ENCODE measurements at regions not wholly inside any gene's neighbourhood (a gene's known extent, or its start where the extent isn't known, plus 50 kb on each side); places are given as distances from the start of the nearest gene placed in this dataset.
A peak's percentile ranks its signal among the peaks of the same experiment; 100 is the strongest.

DNA sequence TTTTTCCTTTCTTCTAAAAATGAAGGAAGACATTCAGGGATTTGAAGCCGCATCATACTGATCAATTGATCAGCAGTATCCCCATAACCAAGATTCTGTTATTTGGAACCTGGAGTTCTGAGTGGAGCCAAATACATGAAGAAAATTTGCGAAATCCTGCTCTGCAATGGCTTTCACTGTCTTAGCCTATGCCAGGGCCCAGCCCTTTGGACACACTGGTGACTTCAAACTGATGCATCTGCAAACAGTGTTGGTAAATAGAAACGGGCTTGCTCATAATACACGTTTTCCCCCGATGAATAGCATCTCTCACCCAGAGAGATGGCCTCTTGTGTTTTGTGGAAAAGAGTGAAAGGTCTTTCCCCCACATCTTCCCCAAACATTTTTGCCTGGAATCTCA lies 87.6 kb upstream of the TOX3 start:
- no peak for DNase-seq (ENCODE audit: low spot score)
- Histone ChIP-seq H3K9ac (no peak overlapping the region), H3K4me3 (no peak overlapping the region), H3K9me3 (ENCODE audit: low read depth) (peaks cover 4% of the 10 kb centered on the region), H3K4me2 (no peak overlapping the region), H3K4me1 (no peaks in the 10 kb centered on the region), H3K27me3 (no peaks in the 10 kb centered on the region), H3F3A (ENCODE audit: low read depth) (no peaks in the 10 kb centered on the region), H2AFZ (replicated peaks) (no peak overlapping the region), H4K20me1 (ENCODE audit: low read depth) (no peaks in the 10 kb centered on the region), H3K27ac (no peak overlapping the region), H3K36me3 (no peaks in the 10 kb centered on the region), H3K79me2 (ENCODE audit: low read depth) (no peaks in the 10 kb centered on the region)
- Mint-ChIP-seq H3K4me1 (peaks cover 16% of the 10 kb centered on the region), H3K9me3 (peaks cover 8% of the 10 kb centered on the region), H3K4me3 (no peak overlapping the region), H3K27ac (no peak overlapping the region), H3K27me3 (ENCODE audit: insufficient read depth, low read depth) (no peaks in the 10 kb centered on the region), H3K36me3 (peaks cover 4% of the 10 kb centered on the region)
- TF ChIP-seq EZH2 (IDR thresholded peaks at IDR 0.05), result no peak
- TF ChIP-seq, protein P1, sequence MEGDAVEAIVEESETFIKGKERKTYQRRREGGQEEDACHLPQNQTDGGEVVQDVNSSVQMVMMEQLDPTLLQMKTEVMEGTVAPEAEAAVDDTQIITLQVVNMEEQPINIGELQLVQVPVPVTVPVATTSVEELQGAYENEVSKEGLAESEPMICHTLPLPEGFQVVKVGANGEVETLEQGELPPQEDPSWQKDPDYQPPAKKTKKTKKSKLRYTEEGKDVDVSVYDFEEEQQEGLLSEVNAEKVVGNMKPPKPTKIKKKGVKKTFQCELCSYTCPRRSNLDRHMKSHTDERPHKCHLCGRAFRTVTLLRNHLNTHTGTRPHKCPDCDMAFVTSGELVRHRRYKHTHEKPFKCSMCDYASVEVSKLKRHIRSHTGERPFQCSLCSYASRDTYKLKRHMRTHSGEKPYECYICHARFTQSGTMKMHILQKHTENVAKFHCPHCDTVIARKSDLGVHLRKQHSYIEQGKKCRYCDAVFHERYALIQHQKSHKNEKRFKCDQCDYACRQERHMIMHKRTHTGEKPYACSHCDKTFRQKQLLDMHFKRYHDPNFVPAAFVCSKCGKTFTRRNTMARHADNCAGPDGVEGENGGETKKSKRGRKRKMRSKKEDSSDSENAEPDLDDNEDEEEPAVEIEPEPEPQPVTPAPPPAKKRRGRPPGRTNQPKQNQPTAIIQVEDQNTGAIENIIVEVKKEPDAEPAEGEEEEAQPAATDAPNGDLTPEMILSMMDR (IDR thresholded peaks at IDR 0.05), result no peak
- no peak for TF ChIP-seq EZH2phosphoT487 (IDR thresholded peaks at IDR 0.05)

DNA sequence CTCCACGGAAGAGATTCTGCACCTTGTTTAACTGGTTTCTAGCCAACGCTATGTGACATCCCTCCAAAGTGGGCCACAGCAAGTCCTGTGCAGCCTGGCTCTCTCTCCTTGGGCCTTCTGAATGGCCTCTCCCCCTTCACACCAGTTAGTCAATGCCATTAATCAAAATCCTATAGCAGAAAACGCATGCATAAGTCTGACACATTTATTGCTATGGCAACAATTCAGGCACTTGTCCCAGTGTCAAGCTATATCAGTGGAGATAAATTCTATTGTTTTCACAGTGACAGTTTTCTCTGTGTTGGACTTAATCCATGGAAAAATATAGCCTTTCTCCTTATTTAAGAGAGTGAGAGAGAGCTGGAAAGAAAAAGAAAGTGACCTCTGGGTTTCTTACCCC lies 87.2 kb upstream of the TOX3 start:
- Histone ChIP-seq H3K9me3 (ENCODE audit: low read depth) (peaks cover 4% of the 10 kb centered on the region), H3K27me3 (no peaks in the 10 kb centered on the region), H3K9ac (no peak overlapping the region), H2AFZ (replicated peaks) (no peak overlapping the region), H3F3A (ENCODE audit: low read depth) (no peaks in the 10 kb centered on the region), H3K4me1 (no peaks in the 10 kb centered on the region), H4K20me1 (ENCODE audit: low read depth) (no peaks in the 10 kb centered on the region), H3K4me2 (no peak overlapping the region), H3K36me3 (no peaks in the 10 kb centered on the region), H3K4me3 (no peak overlapping the region), H3K27ac (no peak overlapping the region), H3K79me2 (ENCODE audit: low read depth) (no peaks in the 10 kb centered on the region)
- H3K27me3 Mint-ChIP-seq (ENCODE audit: insufficient read depth, low read depth), result no peaks in the 10 kb centered on the region
- H3K36me3 Mint-ChIP-seq, result peaks cover 4% of the 10 kb centered on the region
- H3K4me3 Mint-ChIP-seq, result peak overlapping the region; percentile 20
- peaks cover 8% of the 10 kb centered on the region for H3K9me3 Mint-ChIP-seq
- H3K4me1 Mint-ChIP-seq, result peaks cover 16% of the 10 kb centered on the region
- TF ChIP-seq, protein P1 (IDR thresholded peaks at IDR 0.05), result no peak
- no peak for TF ChIP-seq EZH2 (IDR thresholded peaks at IDR 0.05)
- no peak for TF ChIP-seq EZH2phosphoT487 (IDR thresholded peaks at IDR 0.05)
- peak overlapping the region; percentile 92 for H3K27ac Mint-ChIP-seq
- no peak for DNase-seq (ENCODE audit: low spot score)

DNA sequence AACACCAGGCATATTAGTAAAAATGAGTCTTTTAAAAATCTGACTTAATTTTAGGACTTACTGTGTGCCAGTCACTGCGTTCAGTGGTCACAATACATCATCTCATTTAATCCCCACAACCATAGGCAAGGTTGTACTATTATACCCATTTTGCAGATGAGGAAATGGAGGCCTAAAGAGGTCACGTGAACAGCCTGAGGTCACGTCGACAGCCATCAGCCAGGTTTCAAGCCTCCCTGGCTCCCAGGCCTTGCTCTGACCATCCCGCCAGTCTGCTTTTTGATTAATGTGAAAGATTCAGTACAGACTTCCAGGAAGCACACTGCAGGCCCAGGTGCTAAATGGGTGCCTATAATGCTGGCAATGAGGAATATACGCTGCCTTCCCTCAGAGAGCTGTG lies 86.3 kb upstream of the TOX3 start:
- Histone ChIP-seq H4K20me1 (ENCODE audit: low read depth) (no peaks in the 10 kb centered on the region), H3K4me1 (no peaks in the 10 kb centered on the region), H3K9ac (no peak overlapping the region), H3K27me3 (no peaks in the 10 kb centered on the region), H3K4me2 (no peak overlapping the region), H3K9me3 (ENCODE audit: low read depth) (peaks cover 4% of the 10 kb centered on the region), H3F3A (ENCODE audit: low read depth) (no peaks in the 10 kb centered on the region), H3K79me2 (ENCODE audit: low read depth) (no peaks in the 10 kb centered on the region), H2AFZ (replicated peaks) (no peak overlapping the region), H3K27ac (no peak overlapping the region), H3K4me3 (no peak overlapping the region), H3K36me3 (no peaks in the 10 kb centered on the region)
- H3K36me3 Mint-ChIP-seq, result peaks cover 4% of the 10 kb centered on the region
- TF ChIP-seq EZH2 (IDR thresholded peaks at IDR 0.05), result no peak
- no peak for TF ChIP-seq EZH2phosphoT487 (IDR thresholded peaks at IDR 0.05)
- DNase-seq (ENCODE audit: low spot score), result no peak
- H3K9me3 Mint-ChIP-seq, result peaks cover 8% of the 10 kb centered on the region
- no peak overlapping the region for H3K4me3 Mint-ChIP-seq
- peaks cover 16% of the 10 kb centered on the region for H3K4me1 Mint-ChIP-seq
- no peaks in the 10 kb centered on the region for H3K27me3 Mint-ChIP-seq (ENCODE audit: insufficient read depth, low read depth)
- no peak overlapping the region for H3K27ac Mint-ChIP-seq

DNA sequence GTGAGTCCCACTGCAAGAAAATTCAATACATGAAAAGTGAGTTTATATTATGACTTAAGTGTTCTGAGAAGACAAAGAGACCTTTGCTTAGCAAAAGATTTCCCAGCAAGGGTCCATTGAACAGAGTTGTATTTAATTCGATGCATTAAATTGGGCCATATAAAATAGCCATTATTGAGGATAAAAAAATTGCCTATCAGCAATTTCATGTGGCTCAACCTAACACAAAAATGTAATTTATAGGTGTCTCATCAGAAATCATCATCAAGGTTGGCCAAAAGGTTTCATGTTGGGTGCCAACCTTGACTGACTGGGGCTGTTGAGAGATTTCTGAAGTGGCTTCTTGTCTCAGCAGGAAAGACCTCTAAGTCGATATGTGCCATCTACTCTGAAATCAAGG lies 84.8 kb upstream of the TOX3 start:
- no peaks in the 10 kb centered on the region for H3K27me3 ChIP-seq
- no peak for DNase-seq (ENCODE audit: low spot score)
- TF ChIP-seq, protein P1 (IDR thresholded peaks at IDR 0.05), result no peak
- no peak for TF ChIP-seq EZH2 (IDR thresholded peaks at IDR 0.05)
- no peak for TF ChIP-seq EZH2phosphoT487 (IDR thresholded peaks at IDR 0.05)
- H3F3A ChIP-seq (ENCODE audit: low read depth), result no peaks in the 10 kb centered on the region
- H3K36me3 ChIP-seq, result no peaks in the 10 kb centered on the region
- H3K9me3 ChIP-seq (ENCODE audit: low read depth), result peaks cover 4% of the 10 kb centered on the region
- H3K9ac ChIP-seq, result no peak overlapping the region
- no peak overlapping the region for H3K27ac Mint-ChIP-seq
- H3K36me3 Mint-ChIP-seq, result peaks cover 4% of the 10 kb centered on the region
- H3K27ac ChIP-seq, result no peak overlapping the region
- H3K4me1 ChIP-seq, result no peaks in the 10 kb centered on the region
- H3K27me3 Mint-ChIP-seq (ENCODE audit: insufficient read depth, low read depth), result peaks cover 2% of the 10 kb centered on the region
- H3K4me2 ChIP-seq, result no peak overlapping the region
- H4K20me1 ChIP-seq (ENCODE audit: low read depth), result no peaks in the 10 kb centered on the region
- H3K4me3 Mint-ChIP-seq, result no peak overlapping the region
- peaks cover 16% of the 10 kb centered on the region for H3K4me1 Mint-ChIP-seq
- peaks cover 8% of the 10 kb centered on the region for H3K9me3 Mint-ChIP-seq
- H2AFZ ChIP-seq (replicated peaks), result no peak overlapping the region
- H3K79me2 ChIP-seq (ENCODE audit: low read depth), result no peaks in the 10 kb centered on the region
- H3K4me3 ChIP-seq, result no peak overlapping the region

Data from neural progenitor cell (in vitro differentiated cells).